Spleen (tissue), 7 donors: ENCODE measurements at regions not wholly inside any gene's neighbourhood (a gene's known extent, or its start where the extent isn't known, plus 50 kb on each side); places are given as distances from the start of the nearest gene placed in this dataset.

Experiments
- CTCF ChIP-seq, 11 experiments: fragments of 200-600 bp in 7 of 11; fragments of 450-650 bp in 4 of 11; sonication (generic) in 4 of 11; IDR thresholded peaks in 8 of 11; conservative IDR thresholded peaks in 3 of 11; 1 replicate in 7 of 11; 2 replicates in 4 of 11; pipeline versions ENCODE4 v1.4.0 to v1.8.0; 2016 to 2021; ENCODE audit warnings: antibody characterized with exemption in 11 of 11, inconsistent platforms in 4 of 11, mild to moderate bottlenecking in 1 of 11
- POLR2A ChIP-seq, 3 donors: fragments of 450-650 bp; IDR thresholded peaks; one replicate each; pipeline ENCODE4 v1.5.1; 2017; ENCODE audit warnings: antibody characterized with exemption in 3 of 3, mild to moderate bottlenecking in 1 of 3
- donor health status: DM: no; HTN: no; CAD: no; lungs with moderate emphysema.
- donor health status: DM: no; HTN: no; CAD: no.
- donor health status: DM: no; HTN: no; CAD: no.

GRCh38 chr2:156253765-156254164, 78.8 kb downstream of the NR4A2 start:
- TF ChIP-seq CTCF (IDR thresholded peaks at IDR 0.05 in 8 of 11, conservative IDR thresholded peaks at IDR 0.05 in 3 of 11) (no peak), POLR2A (IDR thresholded peaks at IDR 0.05) (no peak)
